Liver (tissue), 7 donors: ENCODE measurements at regions not wholly inside any gene's neighbourhood (a gene's known extent, or its start where the extent isn't known, plus 50 kb on each side); places are given as distances from the start of the nearest gene placed in this dataset.

Source experiments
- DNase-seq: peaks from one replicate; pipeline ENCODE4 v3.0.0-alpha.2; 2017; ENCODE audit warnings: low spot score
- H3K27ac ChIP-seq, 2 donors: one replicate each; pipeline ENCODE4 v1.7.0; 2013; ENCODE audit warnings: inconsistent platforms in 2 of 2, low read length in 2 of 2, control low read depth in 1 of 2, low read depth in 1 of 2, mild to moderate bottlenecking in 1 of 2
- H3K27me3 ChIP-seq, 4 donors: one replicate each; pipeline versions ENCODE4 v1.6.1 to v1.7.0; 2013; ENCODE audit warnings: low read length in 3 of 4, inconsistent platforms in 1 of 4, mild to moderate bottlenecking in 1 of 4, moderate library complexity in 1 of 4; ENCODE audit not compliant: control insufficient read depth in 4 of 4, insufficient read depth in 4 of 4
- H3K36me3 ChIP-seq, 4 donors: one replicate each; pipeline versions ENCODE4 v1.6.1 to v1.7.0; 2013; ENCODE audit warnings: low read length in 3 of 4, mild to moderate bottlenecking in 3 of 4, low read depth in 1 of 4, moderate library complexity in 1 of 4; ENCODE audit not compliant: control insufficient read depth in 4 of 4, insufficient read depth in 3 of 4
- H3K4me1 ChIP-seq, 4 donors: one replicate each; pipeline versions ENCODE4 v1.6.1 to v1.7.0; 2013; ENCODE audit warnings: low read length in 3 of 4, mild to moderate bottlenecking in 3 of 4, moderate library complexity in 1 of 4; ENCODE audit not compliant: control insufficient read depth in 4 of 4, insufficient read depth in 4 of 4
- H3K4me3 ChIP-seq, 3 donors: one replicate each; pipeline versions ENCODE4 v1.6.1 to v1.7.0; 2013; ENCODE audit warnings: low read length in 3 of 3, control low read depth in 1 of 3, low read depth in 1 of 3, mild to moderate bottlenecking in 1 of 3
- H3K9ac ChIP-seq, 2 donors: one replicate each; pipeline ENCODE4 v1.7.0; 2013; ENCODE audit warnings: low read length in 2 of 2, mild to moderate bottlenecking in 2 of 2, moderate library complexity in 2 of 2, control low read depth in 1 of 2, low read depth in 1 of 2
- H3K9me3 ChIP-seq, 4 donors: one replicate each; pipeline versions ENCODE4 v1.6.1 to v1.7.0; 2013; ENCODE audit warnings: low read length in 3 of 4; ENCODE audit not compliant: control insufficient read depth in 4 of 4
- EGR1 ChIP-seq, 2 donors: IDR thresholded peaks; 2 replicates each; pipeline ENCODE4 v1.6.1; 2016 to 2018; ENCODE audit warnings: antibody characterized with exemption in 2 of 2, low read depth in 2 of 2
- FOXA1 ChIP-seq: IDR thresholded peaks from 2 replicates; pipeline ENCODE4 v1.6.1; 2016; ENCODE audit warnings: antibody characterized with exemption
- FOXA2 ChIP-seq: IDR thresholded peaks from 2 replicates; pipeline ENCODE4 v1.6.1; 2016; ENCODE audit warnings: antibody characterized with exemption
- GABPA ChIP-seq, 2 donors: IDR thresholded peaks in 1 of 2; conservative IDR thresholded peaks in 1 of 2; 2 replicates each; pipeline ENCODE4 v1.6.1; 2016; ENCODE audit warnings: antibody characterized with exemption in 2 of 2, mild to moderate bottlenecking in 1 of 2, moderate library complexity in 1 of 2
- HNF4A ChIP-seq, 2 donors: conservative IDR thresholded peaks; 2 replicates each; pipeline ENCODE4 v1.6.1; 2016; ENCODE audit warnings: antibody characterized with exemption in 2 of 2, mild to moderate bottlenecking in 2 of 2
- HNF4G ChIP-seq: IDR thresholded peaks from 2 replicates; pipeline ENCODE4 v1.6.1; 2016; ENCODE audit warnings: antibody characterized with exemption
- NR2F2 ChIP-seq: IDR thresholded peaks from 2 replicates; pipeline ENCODE4 v1.6.1; 2016; ENCODE audit warnings: antibody characterized with exemption
- RAD21 ChIP-seq, 2 donors: IDR thresholded peaks; 2 replicates each; pipeline ENCODE4 v1.6.1; 2016; ENCODE audit warnings: antibody characterized with exemption in 2 of 2, mild to moderate bottlenecking in 2 of 2
- REST ChIP-seq: IDR thresholded peaks from 2 replicates; pipeline ENCODE4 v1.6.1; 2016; ENCODE audit warnings: antibody characterized with exemption, mild to moderate bottlenecking
- RXRA ChIP-seq, 2 donors: IDR thresholded peaks; 2 replicates each; pipeline ENCODE4 v1.6.1; 2017 to 2018; ENCODE audit warnings: antibody characterized with exemption in 2 of 2, mild to moderate bottlenecking in 1 of 2
- SP1 ChIP-seq: IDR thresholded peaks from 2 replicates; pipeline ENCODE4 v1.6.1; 2018; ENCODE audit warnings: antibody characterized with exemption, mild to moderate bottlenecking
- TAF1 ChIP-seq: conservative IDR thresholded peaks from 2 replicates; pipeline ENCODE4 v1.6.1; 2016; ENCODE audit warnings: antibody characterized with exemption, mild to moderate bottlenecking
- YY1 ChIP-seq: IDR thresholded peaks from 2 replicates; pipeline ENCODE4 v1.6.1; 2016; ENCODE audit warnings: antibody characterized with exemption, mild to moderate bottlenecking
- WGBS: extraction: QIAGEN DNeasy Blood & Tissue Kit; methylation state at CpG from one replicate; pipeline ENCODE4 v1.1.7; 2013; 5-methylcytosine and 5-hydroxymethylcytosine counted together
- TF ChIP-seq, protein P1 (sequence below): IDR thresholded peaks from 2 replicates; pipeline ENCODE4 v1.6.1; 2016; ENCODE audit warnings: antibody characterized with exemption
- TF ChIP-seq, protein P2 (sequence below): IDR thresholded peaks from 2 replicates; pipeline ENCODE4 v1.6.1; 2016; ENCODE audit warnings: antibody characterized with exemption
- TF ChIP-seq, protein P3 (sequence below): IDR thresholded peaks from 2 replicates; pipeline ENCODE4 v1.6.1; 2016; ENCODE audit warnings: antibody characterized with exemption
- donor health status: healthy.
- donor health status: healthy.
- donor health status: healthy.
- donor health status: healthy.

- 78% methylated on average over 9 of the region's 9 CpGs for WGBS
- no peak overlapping the region for H3K27ac ChIP-seq
- no peak for TF ChIP-seq NR2F2
- TF ChIP-seq RAD21 (IDR thresholded peaks at IDR 0.05): no peak
- no peak for TF ChIP-seq SP1
- TF ChIP-seq FOXA2: no peak
- TF ChIP-seq TAF1: no peak
- no peak for TF ChIP-seq FOXA1
- TF ChIP-seq, protein P1, sequence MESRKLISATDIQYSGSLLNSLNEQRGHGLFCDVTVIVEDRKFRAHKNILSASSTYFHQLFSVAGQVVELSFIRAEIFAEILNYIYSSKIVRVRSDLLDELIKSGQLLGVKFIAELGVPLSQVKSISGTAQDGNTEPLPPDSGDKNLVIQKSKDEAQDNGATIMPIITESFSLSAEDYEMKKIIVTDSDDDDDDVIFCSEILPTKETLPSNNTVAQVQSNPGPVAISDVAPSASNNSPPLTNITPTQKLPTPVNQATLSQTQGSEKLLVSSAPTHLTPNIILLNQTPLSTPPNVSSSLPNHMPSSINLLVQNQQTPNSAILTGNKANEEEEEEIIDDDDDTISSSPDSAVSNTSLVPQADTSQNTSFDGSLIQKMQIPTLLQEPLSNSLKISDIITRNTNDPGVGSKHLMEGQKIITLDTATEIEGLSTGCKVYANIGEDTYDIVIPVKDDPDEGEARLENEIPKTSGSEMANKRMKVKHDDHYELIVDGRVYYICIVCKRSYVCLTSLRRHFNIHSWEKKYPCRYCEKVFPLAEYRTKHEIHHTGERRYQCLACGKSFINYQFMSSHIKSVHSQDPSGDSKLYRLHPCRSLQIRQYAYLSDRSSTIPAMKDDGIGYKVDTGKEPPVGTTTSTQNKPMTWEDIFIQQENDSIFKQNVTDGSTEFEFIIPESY: no peak
- no peak for TF ChIP-seq RXRA (IDR thresholded peaks at IDR 0.05)
- TF ChIP-seq, protein P2, sequence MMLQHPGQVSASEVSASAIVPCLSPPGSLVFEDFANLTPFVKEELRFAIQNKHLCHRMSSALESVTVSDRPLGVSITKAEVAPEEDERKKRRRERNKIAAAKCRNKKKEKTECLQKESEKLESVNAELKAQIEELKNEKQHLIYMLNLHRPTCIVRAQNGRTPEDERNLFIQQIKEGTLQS: no peak
- TF ChIP-seq HNF4G: no peak
- no peak for TF ChIP-seq EGR1 (IDR thresholded peaks at IDR 0.05; ENCODE audit: low read depth in 2 of 2)
- no peak for TF ChIP-seq HNF4A (conservative IDR thresholded peaks at IDR 0.05)
- no peak for TF ChIP-seq YY1
- DNase-seq: no peak
- H3K9me3 ChIP-seq: no peaks in the 10 kb centered on the region
- no peaks in the 10 kb centered on the region for H3K36me3 ChIP-seq
- no peak overlapping the region for H3K9ac ChIP-seq
- no peaks in the 10 kb centered on the region for H3K27me3 ChIP-seq
- H3K4me1 ChIP-seq: no peaks in the 10 kb centered on the region
- H3K4me3 ChIP-seq: no peak overlapping the region
Observed at GRCh38 chr18:78773819-78774218, 205.8 kb upstream of the SALL3 start.

DNA sequence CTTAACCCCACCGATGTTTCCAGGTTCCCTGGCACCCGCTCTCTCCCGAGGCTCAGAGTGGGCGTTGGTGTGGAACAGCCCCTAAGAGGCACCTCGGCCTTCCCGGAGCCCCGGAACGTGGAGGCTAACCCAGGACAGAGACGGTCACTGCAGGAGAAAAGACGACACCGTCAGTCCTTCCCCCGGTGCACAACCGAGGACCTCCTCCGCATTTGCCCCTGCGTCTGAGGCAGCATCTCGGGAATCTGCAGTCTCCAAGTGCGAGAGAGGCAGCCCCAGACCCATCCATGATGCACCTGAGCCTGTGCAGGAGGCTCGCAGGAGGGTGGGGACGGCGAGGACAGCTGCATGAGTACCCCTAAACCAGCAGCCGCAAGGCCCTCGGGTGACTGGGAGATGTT is 204.9 kb upstream of the SALL3 start:
- 89% methylated on average over 22 of the region's 22 CpGs for WGBS
- DNase-seq: no peak

More for the DNA sequence above, 204.9 kb upstream of the SALL3 start:
- no peak overlapping the region for H3K9ac ChIP-seq
- H3K36me3 ChIP-seq: no peaks in the 10 kb centered on the region
- no peaks in the 10 kb centered on the region for H3K27me3 ChIP-seq
- no peak overlapping the region for H3K27ac ChIP-seq
- H3K4me3 ChIP-seq: no peak overlapping the region
- H3K9me3 ChIP-seq: no peaks in the 10 kb centered on the region
- TF ChIP-seq RXRA (IDR thresholded peaks at IDR 0.05): no peak
- no peak for TF ChIP-seq FOXA2
- no peak for TF ChIP-seq HNF4G
- TF ChIP-seq RAD21 (IDR thresholded peaks at IDR 0.05): no peak
- no peak for TF ChIP-seq EGR1 (IDR thresholded peaks at IDR 0.05; ENCODE audit: low read depth in 2 of 2)
- TF ChIP-seq, protein P3, sequence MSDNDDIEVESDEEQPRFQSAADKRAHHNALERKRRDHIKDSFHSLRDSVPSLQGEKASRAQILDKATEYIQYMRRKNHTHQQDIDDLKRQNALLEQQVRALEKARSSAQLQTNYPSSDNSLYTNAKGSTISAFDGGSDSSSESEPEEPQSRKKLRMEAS: no peak
- TF ChIP-seq REST: no peak
- no peak for TF ChIP-seq HNF4A (conservative IDR thresholded peaks at IDR 0.05)
- no peak for TF ChIP-seq NR2F2
- TF ChIP-seq GABPA (IDR thresholded peaks at IDR 0.05 in 1 of 2, conservative IDR thresholded peaks at IDR 0.05 in 1 of 2): no peak
- TF ChIP-seq, protein P2: no peak
- TF ChIP-seq FOXA1: no peak
- no peaks in the 10 kb centered on the region for H3K4me1 ChIP-seq
